Body of pancreas (tissue), 4 donors: ENCODE measurements at regions not wholly inside any gene's neighbourhood (a gene's known extent, or its start where the extent isn't known, plus 50 kb on each side); places are given as distances from the start of the nearest gene placed in this dataset.

Source experiments
- ATAC-seq: fragments of 150-250 bp; one replicate; pipeline ENCODE4 v1.9.1; 2016
- DNase-seq, 4 donors: peaks; one replicate each; pipeline ENCODE4 v3.0.0-alpha.2; 2019
- H3K27ac ChIP-seq, 4 donors: fragments of 200-600 bp; sonication (generic); 1 replicate in 3 of 4; 2 replicates in 1 of 4; pipeline versions ENCODE4 v1.5.1 to v1.6.1; 2016 to 2019; ENCODE audit warnings: mild to moderate bottlenecking in 1 of 4, mixed read lengths in 1 of 4, moderate library complexity in 1 of 4
- H3K27me3 ChIP-seq, 2 donors: fragments of 200-600 bp; sonication (generic); one replicate each; pipeline ENCODE4 v1.6.0; 2016; ENCODE audit warnings: mild to moderate bottlenecking in 1 of 2
- H3K36me3 ChIP-seq, 2 donors: fragments of 200-600 bp; sonication (generic); replicated peaks in 1 of 2; 2 replicates each; pipeline ENCODE4 v1.5.1; 2016; ENCODE audit warnings: low read depth in 2 of 2; ENCODE audit not compliant: insufficient read depth in 1 of 2
- H3K4me1 ChIP-seq: fragments of 200-600 bp; sonication (generic); one replicate; pipeline ENCODE4 v1.6.0; 2016
- H3K4me3 ChIP-seq, 2 donors: fragments of 200-600 bp; sonication (generic); 1 replicate in 1 of 2; 2 replicates in 1 of 2; pipeline ENCODE4 v1.5.1; 2016 to 2019
- H3K9me3 ChIP-seq, 3 donors: fragments of 200-600 bp; sonication (generic); 1 replicate in 2 of 3; 2 replicates in 1 of 3; pipeline ENCODE4 v1.5.1; 2016
- CTCF ChIP-seq, 7 experiments: fragments of 450-650 bp in 4 of 7; fragments of 200-600 bp in 3 of 7; sonication (generic) in 3 of 7; IDR thresholded peaks; one replicate each; pipeline ENCODE4 v1.5.1; 2016 to 2019; ENCODE audit warnings: antibody characterized with exemption in 7 of 7
- POLR2A ChIP-seq, 3 donors: fragments of 450-650 bp; IDR thresholded peaks; one replicate each; pipeline ENCODE4 v1.6.1; 2016; ENCODE audit warnings: antibody characterized with exemption in 3 of 3, mild to moderate bottlenecking in 2 of 3
- WGBS, 2 donors: methylation state at CpG; one replicate each; pipeline ENCODE4 v1.1.5; 2017; 5-methylcytosine and 5-hydroxymethylcytosine counted together
- intact Hi-C: fragments of 100-400 bp; cut with DNase I; formaldehyde crosslinking; loops from one replicate; pipeline ENCODE4 v1.15.1; 2023

- WGBS, 2 donors, result 37 to 43% methylated on average over 2 of the region's 2 CpGs
- intact Hi-C loops, result no loop called here
- no peaks in the 10 kb centered on the region for H3K36me3 ChIP-seq
- no peak overlapping the region for H3K4me3 ChIP-seq
- no peaks in the 10 kb centered on the region for H3K27me3 ChIP-seq
- ATAC-seq, result no peak
- TF ChIP-seq CTCF (IDR thresholded peaks at IDR 0.05) (no peak), POLR2A (IDR thresholded peaks at IDR 0.05) (no peak)
- no peaks in the 10 kb centered on the region for H3K4me1 ChIP-seq
- no peak overlapping the region for H3K27ac ChIP-seq
- no peaks in the 10 kb centered on the region for H3K9me3 ChIP-seq
- DNase-seq, result no peak
These were observed 699.3 kb downstream of the INHBA start for GRCh38 chr7:41003611-41003940.

- 55 to 56% methylated on average over 9 of the region's 9 CpGs for WGBS, 2 donors
- no peak overlapping the region for H3K27ac ChIP-seq
- H3K36me3 ChIP-seq, result no peaks in the 10 kb centered on the region
- ATAC-seq (no peak), DNase-seq (peak in 1 of 4 donors; percentile 48)
- TF ChIP-seq POLR2A (IDR thresholded peaks at IDR 0.05) (no peak), CTCF (IDR thresholded peaks at IDR 0.05) (peak in 6 of 7 experiments; percentile 12 to 47 (median 28))
- no peak overlapping the region for H3K4me3 ChIP-seq
- no peaks in the 10 kb centered on the region for H3K27me3 ChIP-seq
- no peaks in the 10 kb centered on the region for H3K9me3 ChIP-seq
- H3K4me1 ChIP-seq, result no peaks in the 10 kb centered on the region
- intact Hi-C loops, result no loop called here
These were observed 699.9 kb downstream of the INHBA start for GRCh38 chr7:41002741-41003610.

GRCh38 chr7:41000042-41000441, 702.8 kb downstream of the INHBA start:
- H3K27me3 ChIP-seq, result no peaks in the 10 kb centered on the region
- 73 to 80% methylated on average over 5 of the region's 5 CpGs for WGBS, 2 donors
- DNase-seq (no peak), ATAC-seq (no peak)
- no peak overlapping the region for H3K4me3 ChIP-seq
- intact Hi-C loops, result no loop called here
- H3K4me1 ChIP-seq, result no peaks in the 10 kb centered on the region
- TF ChIP-seq CTCF (IDR thresholded peaks at IDR 0.05) (no peak), POLR2A (IDR thresholded peaks at IDR 0.05) (no peak)
- no peak overlapping the region for H3K27ac ChIP-seq
- no peaks in the 10 kb centered on the region for H3K9me3 ChIP-seq
- no peaks in the 10 kb centered on the region for H3K36me3 ChIP-seq

- no peaks in the 10 kb centered on the region for H3K9me3 ChIP-seq
- no peak overlapping the region for H3K27ac ChIP-seq
- no peaks in the 10 kb centered on the region for H3K27me3 ChIP-seq
- no peak overlapping the region for H3K4me3 ChIP-seq
- 45 to 51% methylated on average over 5 of the region's 5 CpGs for WGBS, 2 donors
- H3K36me3 ChIP-seq, result no peaks in the 10 kb centered on the region
- TF ChIP-seq POLR2A (IDR thresholded peaks at IDR 0.05), result no peak
- no peak for TF ChIP-seq CTCF (IDR thresholded peaks at IDR 0.05)
- ATAC-seq, result no peak
- DNase-seq, result no peak
- intact Hi-C loops, result no loop called here
- H3K4me1 ChIP-seq, result no peaks in the 10 kb centered on the region
These were observed 706.6 kb downstream of the INHBA start for GRCh38 chr7:40996233-40996677.

GRCh38 chr7:40990841-40991240, 712.0 kb downstream of the INHBA start:
- 79 to 82% methylated on average over 3 of the region's 3 CpGs for WGBS, 2 donors
- no peaks in the 10 kb centered on the region for H3K9me3 ChIP-seq
- no peaks in the 10 kb centered on the region for H3K4me1 ChIP-seq
- no peaks in the 10 kb centered on the region for H3K36me3 ChIP-seq
- no peak for TF ChIP-seq CTCF (IDR thresholded peaks at IDR 0.05)
- H3K4me3 ChIP-seq, result no peak overlapping the region
- DNase-seq (no peak), ATAC-seq (no peak)
- intact Hi-C loops, result no loop called here
- no peak overlapping the region for H3K27ac ChIP-seq
- no peaks in the 10 kb centered on the region for H3K27me3 ChIP-seq
